H4 (cell line): ENCODE measurements at regions not wholly inside any gene's neighbourhood (a gene's known extent, or its start where the extent isn't known, plus 50 kb on each side); places are given as distances from the start of the nearest gene placed in this dataset.
"Not testable (repeated sequence)": the region's sequence is repeated elsewhere in the genome, so short reads cannot be mapped to it uniquely, and the experiment has no call there.

Source experiments
- DNase-seq: peaks from one replicate; pipeline ENCODE4 v3.0.0-alpha.2; 2015; ENCODE audit warnings: low spot score

- peak; percentile 6 for DNase-seq
Observed at GRCh38 chr1:196002906-196003305, 605.3 kb downstream of the KCNT2 start.

- not testable (repeated sequence) for DNase-seq
Observed at GRCh38 chr1:196002296-196002695, 605.9 kb downstream of the KCNT2 start.

DNA sequence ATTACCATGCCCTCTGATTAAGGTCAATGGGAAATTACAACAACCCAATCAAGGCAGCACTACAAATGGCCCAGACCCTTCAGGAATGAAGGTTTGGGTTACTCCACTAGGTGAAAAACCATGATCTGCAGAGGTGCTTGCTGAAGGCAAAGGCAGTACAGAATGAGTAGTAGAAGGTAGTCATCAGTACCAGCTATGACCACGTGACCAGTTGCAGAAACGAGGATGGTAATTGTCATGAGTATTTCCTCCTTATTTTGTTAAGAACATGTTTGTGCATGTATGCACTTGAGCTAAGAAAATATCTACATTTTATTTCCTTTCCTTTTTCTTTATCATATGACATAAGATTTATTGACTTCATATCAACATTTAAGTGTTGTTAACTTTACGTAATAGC is 607.1 kb downstream of the KCNT2 start:
- DNase-seq: no peak

GRCh38 chr1:195999022-195999421 is 609.2 kb downstream of the KCNT2 start:
- DNase-seq: no peak

- DNase-seq: no peak
Observed at GRCh38 chr1:195981448-195982139, 626.6 kb downstream of the KCNT2 start.

DNA sequence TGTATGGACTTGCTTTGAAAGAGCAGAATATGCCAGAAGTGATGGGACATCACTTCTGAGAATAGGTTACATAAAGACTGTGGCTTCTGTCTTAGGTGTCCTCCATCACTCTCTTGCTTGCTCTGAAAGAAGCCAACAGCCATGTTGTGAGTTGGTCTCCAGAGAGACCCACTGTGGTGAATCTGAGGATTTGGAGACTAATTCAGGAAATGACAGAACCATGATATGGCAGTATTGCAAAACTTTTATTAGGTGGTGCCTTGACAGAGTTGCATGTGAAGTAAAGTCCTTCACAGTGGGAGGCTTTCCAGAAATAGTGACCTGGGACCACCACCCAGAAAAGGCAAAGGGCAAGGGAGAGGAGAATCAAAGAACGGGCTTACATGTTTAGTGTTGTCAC is 628.6 kb downstream of the KCNT2 start:
- no peak for DNase-seq

- no peak for DNase-seq
Observed at GRCh38 chr1:195973311-195973904, 634.8 kb downstream of the KCNT2 start.

DNA sequence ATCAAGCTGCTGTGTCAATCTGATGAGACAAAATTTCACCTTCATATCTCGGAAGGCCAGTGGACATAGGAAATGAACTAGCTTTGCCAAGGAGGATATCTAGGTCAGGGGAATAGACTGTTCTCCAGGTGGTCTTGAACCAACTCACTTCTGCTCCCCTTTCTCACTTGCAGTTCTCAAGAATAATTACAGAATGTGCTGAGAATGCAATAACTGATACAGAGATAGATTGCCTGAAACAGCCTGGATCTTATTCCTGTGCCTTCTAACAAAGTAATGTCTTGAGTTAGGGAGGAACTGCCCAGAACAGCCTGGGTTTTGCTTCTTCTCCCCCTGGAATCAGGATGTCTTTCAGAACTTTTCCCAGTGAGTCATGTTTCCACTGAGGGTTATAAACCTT is 636.7 kb downstream of the KCNT2 start:
- DNase-seq: no peak

DNA sequence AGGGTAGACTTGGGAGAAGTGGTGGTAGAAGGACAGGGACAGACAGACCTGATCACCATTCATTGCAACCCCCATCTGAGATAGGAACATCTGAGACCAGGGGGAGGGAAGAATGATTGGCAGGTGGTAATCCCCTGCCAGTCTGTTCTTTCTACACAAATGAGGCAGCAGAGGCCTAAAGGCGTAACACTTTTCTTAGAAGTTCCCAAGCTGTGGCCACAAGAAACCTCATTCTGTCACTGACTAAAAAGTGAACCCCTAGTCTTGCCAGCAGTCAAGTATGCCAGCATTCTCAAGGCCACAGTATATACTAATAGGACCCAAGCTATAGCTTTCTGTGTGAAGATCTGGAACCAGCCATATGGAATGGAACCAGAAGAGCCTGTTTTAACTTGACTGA is 638.0 kb downstream of the KCNT2 start:
- DNase-seq: no peak

DNA sequence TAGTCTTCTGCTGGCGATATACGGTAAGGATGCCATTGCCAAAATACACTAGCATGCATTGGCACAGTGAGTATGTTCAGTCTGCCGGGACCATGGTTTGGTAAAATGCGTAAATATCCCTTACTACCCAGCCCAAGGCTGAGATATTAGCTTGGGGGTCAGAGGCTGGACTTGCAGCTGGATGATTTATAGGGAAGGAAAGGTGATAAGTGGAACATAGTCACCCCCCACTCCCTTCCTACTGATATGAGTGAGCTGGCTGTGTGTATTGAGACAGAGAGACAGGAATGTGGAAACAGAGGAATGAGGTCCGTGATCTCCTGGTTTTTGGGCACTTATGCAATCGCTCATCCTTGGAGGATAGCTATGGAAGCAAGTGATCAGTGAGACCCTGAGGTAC is 642.8 kb downstream of the KCNT2 start:
- DNase-seq: no peak

DNA sequence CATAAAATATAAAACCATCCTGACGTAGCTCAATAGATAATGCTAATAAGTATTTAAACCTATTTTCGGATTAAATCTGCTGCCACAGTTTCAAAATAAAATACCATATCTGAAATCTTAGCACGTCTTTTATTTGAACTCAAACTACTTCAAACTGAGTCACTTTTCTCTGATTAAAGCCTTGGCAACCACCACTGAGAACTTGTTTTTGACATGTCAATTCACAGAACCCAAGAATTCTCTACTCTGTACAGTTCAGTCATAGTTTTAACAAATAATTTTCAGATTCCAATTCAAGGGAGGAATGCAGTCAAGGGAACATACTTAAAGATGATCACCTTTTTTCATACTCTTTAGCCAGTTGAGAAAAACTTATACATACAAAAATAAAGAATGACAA is 643.2 kb downstream of the KCNT2 start:
- DNase-seq: no peak

DNA sequence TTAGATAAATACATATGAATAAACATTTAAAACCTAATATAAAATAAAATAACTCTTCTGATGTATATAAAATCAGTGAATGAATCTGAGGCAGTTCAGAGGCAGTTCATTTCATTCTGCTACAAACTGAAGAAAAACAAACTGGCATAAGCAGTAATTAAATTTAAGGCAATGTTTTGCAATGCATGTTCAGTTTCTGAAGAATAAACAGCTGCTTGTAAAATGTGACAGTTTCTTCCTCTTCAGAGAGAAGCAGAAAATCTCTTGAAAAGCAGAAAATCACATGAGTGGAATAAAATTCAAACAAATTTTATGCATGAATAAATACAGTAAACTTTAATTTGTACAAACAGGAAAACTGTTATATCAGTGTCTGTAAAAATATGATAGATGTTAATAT is 643.7 kb downstream of the KCNT2 start:
- DNase-seq: no peak

- no peak for DNase-seq
Observed at GRCh38 chr1:195962051-195962450, 646.2 kb downstream of the KCNT2 start.

GRCh38 chr1:195960580-195960979 is 647.7 kb downstream of the KCNT2 start:
- DNase-seq: no peak

DNA sequence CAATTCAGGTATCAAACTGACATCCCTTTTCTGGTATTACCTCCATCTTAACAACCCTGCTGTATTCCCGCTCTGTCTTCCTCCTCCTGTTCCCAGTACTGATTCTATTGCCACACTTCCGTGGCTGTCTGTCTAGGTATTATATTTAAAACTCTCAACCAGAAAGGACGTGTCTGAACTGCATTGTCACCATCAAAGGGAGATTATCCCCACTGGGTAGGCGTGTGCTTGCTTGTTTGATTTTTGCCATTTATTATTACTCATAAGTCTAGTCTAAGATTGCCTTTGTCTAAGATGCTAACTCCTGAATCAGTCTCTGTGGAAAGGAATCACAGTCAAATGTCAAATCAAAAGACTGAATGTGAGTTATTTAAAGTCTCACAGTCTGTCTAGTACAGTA is 650.1 kb downstream of the KCNT2 start:
- DNase-seq: no peak

DNA sequence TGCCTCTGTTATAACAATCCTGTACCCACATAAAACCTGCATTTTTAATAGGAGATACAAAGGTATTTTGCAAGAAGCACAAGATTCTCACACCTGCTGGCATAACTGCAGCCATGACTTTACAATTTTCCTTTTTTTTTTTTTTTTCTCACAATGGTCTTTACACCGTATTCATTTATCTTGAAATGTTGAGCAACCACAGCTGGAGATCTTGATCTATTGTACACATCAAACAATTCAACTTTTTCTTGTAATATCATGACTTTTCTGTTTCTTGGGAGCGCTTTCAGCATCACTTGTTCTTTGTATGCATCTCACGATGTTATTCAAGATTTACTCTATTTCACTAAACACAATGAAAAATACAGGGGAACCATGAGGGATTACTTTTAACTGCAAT is 651.4 kb downstream of the KCNT2 start:
- no peak for DNase-seq

DNA sequence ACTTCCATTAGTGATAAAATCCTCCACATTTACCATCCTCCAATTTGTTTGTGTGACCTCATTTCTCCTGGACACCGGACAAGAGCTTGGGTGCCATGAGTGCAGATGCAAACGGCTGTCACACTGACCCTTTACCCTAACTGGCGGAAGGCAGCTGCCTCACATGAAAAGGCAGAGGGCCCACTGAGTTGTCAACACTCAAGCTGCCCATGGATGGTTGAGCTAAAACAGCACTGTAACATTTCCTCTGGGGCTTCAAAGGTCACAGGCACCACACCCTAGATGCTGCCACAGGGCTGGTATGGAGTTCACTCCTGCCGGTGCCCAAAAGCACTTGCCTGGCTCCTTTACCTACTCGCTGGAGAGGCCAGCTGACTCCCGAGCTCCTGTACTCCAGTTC is 653.4 kb downstream of the KCNT2 start:
- DNase-seq: no peak

DNA sequence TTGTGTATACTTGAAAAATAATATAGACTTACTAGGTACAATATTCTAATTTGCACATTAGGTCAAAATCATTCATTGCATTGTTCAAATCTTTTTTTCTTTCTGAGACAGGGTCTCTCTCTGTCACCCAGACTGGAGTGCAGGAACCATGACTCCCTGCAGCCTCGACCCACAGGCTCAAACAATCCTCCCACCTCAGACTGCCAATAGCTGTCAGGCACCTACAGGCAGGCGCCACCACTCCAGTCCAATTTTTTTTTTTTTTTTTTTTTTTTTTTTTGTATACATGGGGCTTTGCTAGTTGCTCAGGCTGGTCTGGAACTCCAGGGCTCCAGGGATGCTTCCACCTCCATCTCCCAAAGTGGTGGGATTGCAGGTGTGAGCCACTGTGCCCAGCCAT is 656.9 kb downstream of the KCNT2 start:
- peak; percentile 37 for DNase-seq

GRCh38 chr1:195948123-195948895 is 659.9 kb downstream of the KCNT2 start:
- no peak for DNase-seq

GRCh38 chr1:195946500-195946899 is 661.7 kb downstream of the KCNT2 start:
- DNase-seq: no peak

GRCh38 chr1:195941795-195942194 is 666.4 kb downstream of the KCNT2 start:
- DNase-seq: no peak

GRCh38 chr1:195941314-195941713 is 666.9 kb downstream of the KCNT2 start:
- no peak for DNase-seq

- no peak for DNase-seq
Observed at GRCh38 chr1:195939844-195940243, 668.4 kb downstream of the KCNT2 start.
